ENCODE measurements at regions not wholly inside any gene's neighbourhood (a gene's known extent, or its start where the extent isn't known, plus 50 kb on each side); places are given as distances from the start of the nearest gene placed in this dataset.

- DNase-seq (ENCODE audit: low spot score in 2 of 2) (no peak), ATAC-seq (ENCODE audit: low read depth) (no peak)
- Mint-ChIP-seq H3K27me3 (peaks cover 15% of the 10 kb centered on the region), H3K9me3 (no peaks in the 10 kb centered on the region), H3K4me1 (no peaks in the 10 kb centered on the region), H3K4me3 (no peak overlapping the region), H3K27ac (no peak overlapping the region), H3K36me3 (no peaks in the 10 kb centered on the region)
Observed at GRCh38 chr2:177108890-177109289, 103.7 kb upstream of the HNRNPA3 start.

GRCh38 chr2:177114712-177115111, 97.9 kb upstream of the HNRNPA3 start:
- H3K4me1 Mint-ChIP-seq: no peaks in the 10 kb centered on the region
- no peak for ATAC-seq (ENCODE audit: low read depth)
- H3K4me3 Mint-ChIP-seq: no peak overlapping the region

GRCh38 chr2:177117755-177118154, 94.8 kb upstream of the HNRNPA3 start:
- H3K36me3 Mint-ChIP-seq: no peaks in the 10 kb centered on the region
- H3K4me3 Mint-ChIP-seq: no peak overlapping the region
- H3K27ac Mint-ChIP-seq: no peak overlapping the region
- DNase-seq (ENCODE audit: low spot score in 2 of 2) (no peak), ATAC-seq (ENCODE audit: low read depth) (no peak)
- H3K9me3 Mint-ChIP-seq: no peaks in the 10 kb centered on the region
- no peaks in the 10 kb centered on the region for H3K4me1 Mint-ChIP-seq
- H3K27me3 Mint-ChIP-seq: peaks cover 3% of the 10 kb centered on the region

More at GRCh38 chr2:177114712-177115111, 97.9 kb upstream of the HNRNPA3 start:
- no peak for DNase-seq (ENCODE audit: low spot score in 2 of 2)
- no peak overlapping the region for H3K27ac Mint-ChIP-seq
- H3K36me3 Mint-ChIP-seq: no peaks in the 10 kb centered on the region
- H3K27me3 Mint-ChIP-seq: peaks cover 3% of the 10 kb centered on the region
- H3K9me3 Mint-ChIP-seq: no peaks in the 10 kb centered on the region

GRCh38 chr2:177118636-177119035, 94.0 kb upstream of the HNRNPA3 start:
- DNase-seq (ENCODE audit: low spot score in 2 of 2) (no peak), ATAC-seq (ENCODE audit: low read depth) (no peak)
- no peak overlapping the region for H3K27ac Mint-ChIP-seq
- H3K4me1 Mint-ChIP-seq: no peaks in the 10 kb centered on the region
- H3K4me3 Mint-ChIP-seq: no peak overlapping the region
- H3K36me3 Mint-ChIP-seq: no peaks in the 10 kb centered on the region
- peaks cover 3% of the 10 kb centered on the region for H3K27me3 Mint-ChIP-seq
- no peaks in the 10 kb centered on the region for H3K9me3 Mint-ChIP-seq

- Mint-ChIP-seq H3K4me1 (no peaks in the 10 kb centered on the region), H3K27me3 (peaks cover 3% of the 10 kb centered on the region), H3K27ac (no peak overlapping the region), H3K36me3 (no peaks in the 10 kb centered on the region), H3K4me3 (no peak overlapping the region), H3K9me3 (no peaks in the 10 kb centered on the region)
- ATAC-seq (ENCODE audit: low read depth) (no peak), DNase-seq (ENCODE audit: low spot score in 2 of 2) (no peak)
Observed at GRCh38 chr2:177119099-177119498, 93.5 kb upstream of the HNRNPA3 start.

GRCh38 chr2:177123048-177123447, 89.5 kb upstream of the HNRNPA3 start:
- H3K9me3 Mint-ChIP-seq: no peaks in the 10 kb centered on the region
- H3K27ac Mint-ChIP-seq: no peak overlapping the region
- DNase-seq (ENCODE audit: low spot score in 2 of 2) (no peak), ATAC-seq (ENCODE audit: low read depth) (no peak)
- H3K4me3 Mint-ChIP-seq: no peak overlapping the region
- H3K36me3 Mint-ChIP-seq: no peaks in the 10 kb centered on the region
- H3K27me3 Mint-ChIP-seq: peaks cover 1% of the 10 kb centered on the region
- H3K4me1 Mint-ChIP-seq: no peaks in the 10 kb centered on the region

GRCh38 chr2:177124371-177124770, 88.2 kb upstream of the HNRNPA3 start:
- H3K4me1 Mint-ChIP-seq: no peaks in the 10 kb centered on the region
- H3K27ac Mint-ChIP-seq: no peak overlapping the region
- DNase-seq (ENCODE audit: low spot score in 2 of 2) (no peak), ATAC-seq (ENCODE audit: low read depth) (no peak)
- no peak overlapping the region for H3K4me3 Mint-ChIP-seq
- peaks cover 3% of the 10 kb centered on the region for H3K27me3 Mint-ChIP-seq
- H3K36me3 Mint-ChIP-seq: no peaks in the 10 kb centered on the region
- H3K9me3 Mint-ChIP-seq: no peaks in the 10 kb centered on the region

- DNase-seq (ENCODE audit: low spot score in 2 of 2) (no peak), ATAC-seq (ENCODE audit: low read depth) (no peak)
- H3K36me3 Mint-ChIP-seq: no peaks in the 10 kb centered on the region
- H3K27ac Mint-ChIP-seq: no peak overlapping the region
- H3K27me3 Mint-ChIP-seq: peaks cover 6% of the 10 kb centered on the region
- H3K4me1 Mint-ChIP-seq: no peaks in the 10 kb centered on the region
- H3K9me3 Mint-ChIP-seq: no peaks in the 10 kb centered on the region
- H3K4me3 Mint-ChIP-seq: no peak overlapping the region
Observed at GRCh38 chr2:177127821-177128220, 84.8 kb upstream of the HNRNPA3 start.

GRCh38 chr2:177129610-177130009, 83.0 kb upstream of the HNRNPA3 start:
- no peak overlapping the region for H3K4me3 Mint-ChIP-seq
- no peak for ATAC-seq (ENCODE audit: low read depth)

GRCh38 chr2:177131858-177132257, 80.7 kb upstream of the HNRNPA3 start:
- no peak overlapping the region for H3K4me3 Mint-ChIP-seq
- DNase-seq (ENCODE audit: low spot score in 2 of 2): no peak
- ATAC-seq (ENCODE audit: low read depth): no peak
- H3K9me3 Mint-ChIP-seq: no peaks in the 10 kb centered on the region
- H3K27ac Mint-ChIP-seq: no peak overlapping the region
- H3K27me3 Mint-ChIP-seq: peaks cover 5% of the 10 kb centered on the region
- no peaks in the 10 kb centered on the region for H3K4me1 Mint-ChIP-seq
- no peaks in the 10 kb centered on the region for H3K36me3 Mint-ChIP-seq

More at GRCh38 chr2:177129610-177130009, 83.0 kb upstream of the HNRNPA3 start:
- DNase-seq (ENCODE audit: low spot score in 2 of 2): no peak
- Mint-ChIP-seq H3K27me3 (peaks cover 6% of the 10 kb centered on the region), H3K4me1 (no peaks in the 10 kb centered on the region), H3K27ac (no peak overlapping the region), H3K36me3 (no peaks in the 10 kb centered on the region), H3K9me3 (no peaks in the 10 kb centered on the region)

- Mint-ChIP-seq H3K27me3 (peaks cover 4% of the 10 kb centered on the region), H3K4me3 (no peak overlapping the region), H3K4me1 (no peaks in the 10 kb centered on the region), H3K9me3 (no peaks in the 10 kb centered on the region), H3K27ac (no peak overlapping the region), H3K36me3 (no peaks in the 10 kb centered on the region)
- ATAC-seq (ENCODE audit: low read depth) (no peak), DNase-seq (ENCODE audit: low spot score in 2 of 2) (no peak)
Observed at GRCh38 chr2:177138823-177139222, 73.8 kb upstream of the HNRNPA3 start.

- Mint-ChIP-seq H3K36me3 (no peaks in the 10 kb centered on the region), H3K27ac (no peak overlapping the region), H3K4me1 (no peaks in the 10 kb centered on the region), H3K27me3 (peaks cover 6% of the 10 kb centered on the region), H3K4me3 (no peak overlapping the region), H3K9me3 (no peaks in the 10 kb centered on the region)
- DNase-seq (ENCODE audit: low spot score in 2 of 2) (no peak), ATAC-seq (ENCODE audit: low read depth) (no peak)
Observed at GRCh38 chr2:177141866-177142265, 70.7 kb upstream of the HNRNPA3 start.

GRCh38 chr2:177143444-177143843, 69.2 kb upstream of the HNRNPA3 start:
- Mint-ChIP-seq H3K36me3 (no peaks in the 10 kb centered on the region), H3K9me3 (no peaks in the 10 kb centered on the region), H3K27ac (no peak overlapping the region), H3K4me1 (peaks cover 3% of the 10 kb centered on the region), H3K4me3 (no peak overlapping the region), H3K27me3 (peaks cover 3% of the 10 kb centered on the region)
- DNase-seq (ENCODE audit: low spot score in 2 of 2): no peak
- no peak for ATAC-seq (ENCODE audit: low read depth)

- peak in 1 of 2 donors; percentile 30 for DNase-seq (ENCODE audit: low spot score in 2 of 2)
- no peaks in the 10 kb centered on the region for H3K9me3 Mint-ChIP-seq
- H3K4me1 Mint-ChIP-seq: peaks cover 9% of the 10 kb centered on the region
- no peaks in the 10 kb centered on the region for H3K36me3 Mint-ChIP-seq
- H3K27me3 Mint-ChIP-seq: peaks cover 9% of the 10 kb centered on the region
- no peak overlapping the region for H3K27ac Mint-ChIP-seq
- H3K4me3 Mint-ChIP-seq: no peak overlapping the region
- ATAC-seq (ENCODE audit: low read depth): peak; percentile 50
Observed at GRCh38 chr2:177147093-177147694, 65.4 kb upstream of the HNRNPA3 start.

GRCh38 chr2:177147834-177148445, 64.7 kb upstream of the HNRNPA3 start:
- DNase-seq (ENCODE audit: low spot score in 2 of 2): no peak
- Mint-ChIP-seq H3K4me3 (peak overlapping the region; percentile 93), H3K4me1 (peaks cover 9% of the 10 kb centered on the region)

More at GRCh38 chr2:177147834-177148445, 64.7 kb upstream of the HNRNPA3 start:
- no peak for ATAC-seq (ENCODE audit: low read depth)
- no peaks in the 10 kb centered on the region for H3K36me3 Mint-ChIP-seq
- H3K27ac Mint-ChIP-seq: no peak overlapping the region
- peaks cover 9% of the 10 kb centered on the region for H3K27me3 Mint-ChIP-seq
- H3K9me3 Mint-ChIP-seq: no peaks in the 10 kb centered on the region

Data from memory B cell (primary cell).